Liver (tissue), 3 donors: ENCODE measurements at regions not wholly inside any gene's neighbourhood (a gene's known extent, or its start where the extent isn't known, plus 50 kb on each side); places are given as distances from the start of the nearest gene placed in this dataset.

Source experiments
- ATF3 ChIP-seq: IDR thresholded peaks from 2 replicates; pipeline ENCODE4 v1.6.1; 2016; ENCODE audit warnings: antibody characterized with exemption
- CTCF ChIP-seq: fragments of 150-350 bp; IDR thresholded peaks from 2 replicates; pipeline ENCODE4 v1.5.1; 2017; ENCODE audit warnings: improper control_type of control experiment, low read depth, low read length; ENCODE audit not compliant: missing input control
- GABPA ChIP-seq, 2 donors: IDR thresholded peaks in 1 of 2; conservative IDR thresholded peaks in 1 of 2; 2 replicates each; pipeline ENCODE4 v1.6.1; 2016; ENCODE audit warnings: antibody characterized with exemption in 2 of 2, mild to moderate bottlenecking in 1 of 2, moderate library complexity in 1 of 2
- JUND ChIP-seq, 2 donors: IDR thresholded peaks; 2 replicates each; pipeline ENCODE4 v1.6.1; 2016; ENCODE audit warnings: antibody characterized with exemption in 2 of 2
- MAX ChIP-seq: IDR thresholded peaks from 2 replicates; pipeline ENCODE4 v1.6.1; 2016; ENCODE audit warnings: antibody characterized with exemption
- RXRA ChIP-seq, 2 donors: IDR thresholded peaks; 2 replicates each; pipeline ENCODE4 v1.6.1; 2017 to 2018; ENCODE audit warnings: antibody characterized with exemption in 2 of 2, mild to moderate bottlenecking in 1 of 2
- SP1 ChIP-seq: IDR thresholded peaks from 2 replicates; pipeline ENCODE4 v1.6.1; 2018; ENCODE audit warnings: antibody characterized with exemption, mild to moderate bottlenecking
- TAF1 ChIP-seq: conservative IDR thresholded peaks from 2 replicates; pipeline ENCODE4 v1.6.1; 2016; ENCODE audit warnings: antibody characterized with exemption, mild to moderate bottlenecking
- YY1 ChIP-seq: IDR thresholded peaks from 2 replicates; pipeline ENCODE4 v1.6.1; 2016; ENCODE audit warnings: antibody characterized with exemption, mild to moderate bottlenecking
- donor health status: healthy.
- donor health status: healthy.

GRCh38 chr21:15430577-15430976, 299.2 kb upstream of the USP25 start:
- TF ChIP-seq TAF1: no peak
- TF ChIP-seq SP1: no peak
- no peak for TF ChIP-seq CTCF
- no peak for TF ChIP-seq ATF3
- TF ChIP-seq YY1: no peak
- TF ChIP-seq GABPA (IDR thresholded peaks at IDR 0.05 in 1 of 2, conservative IDR thresholded peaks at IDR 0.05 in 1 of 2): no peak
- TF ChIP-seq MAX: no peak
- no peak for TF ChIP-seq JUND (IDR thresholded peaks at IDR 0.05)
- no peak for TF ChIP-seq RXRA (IDR thresholded peaks at IDR 0.05)
